ENCODE measurements at regions not wholly inside any gene's neighbourhood (a gene's known extent, or its start where the extent isn't known, plus 50 kb on each side); places are given as distances from the start of the nearest gene placed in this dataset.
"Not testable (repeated sequence)": the region's sequence is repeated elsewhere in the genome, so short reads cannot be mapped to it uniquely, and the experiment has no call there.

DNA sequence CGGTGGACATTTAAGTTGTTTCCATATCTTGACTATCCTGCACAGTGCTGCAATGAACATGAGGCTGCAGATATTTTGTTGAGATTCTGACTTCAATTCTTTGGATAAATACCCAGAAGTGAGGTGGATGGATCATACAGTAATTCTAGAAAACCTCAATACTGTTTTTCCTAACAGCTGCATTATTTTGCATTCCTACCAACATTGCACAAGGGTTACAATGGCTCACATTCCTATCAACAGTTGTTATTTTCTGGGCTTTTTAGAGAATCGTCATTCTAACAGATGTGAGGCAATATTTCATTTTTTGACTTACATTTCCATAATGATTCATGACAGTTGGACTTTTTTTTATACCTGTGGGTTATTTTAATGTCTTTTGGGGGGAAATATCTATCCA, 716.9 kb upstream of the ANO3 start:
- no peak for DNase-seq (ENCODE audit: low spot score)

DNA sequence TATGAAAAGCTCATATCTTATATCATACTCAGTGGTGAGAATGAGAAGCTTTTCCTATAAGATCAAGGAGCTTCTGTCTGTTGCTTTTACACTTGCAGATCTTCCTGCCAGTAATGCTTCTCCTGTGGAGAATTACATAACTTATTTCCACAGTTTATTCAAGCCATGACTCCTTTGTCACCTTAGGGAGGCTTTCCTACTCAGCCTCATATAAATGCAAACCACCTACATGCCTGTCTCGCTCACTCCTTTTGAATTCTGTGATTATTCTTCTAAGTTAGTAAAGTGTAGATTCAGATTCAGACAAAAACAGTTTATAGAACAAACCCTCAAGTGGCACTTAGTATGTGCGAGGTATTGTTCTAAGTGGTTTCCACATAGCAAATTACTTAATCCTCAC, 716.1 kb upstream of the ANO3 start:
- DNase-seq (ENCODE audit: low spot score) = no peak

GRCh38 chr11:25625094-25625493, 706.8 kb upstream of the ANO3 start:
- DNase-seq (ENCODE audit: low spot score) = no peak

GRCh38 chr11:25628030-25628429, 703.9 kb upstream of the ANO3 start:
- no peak for DNase-seq (ENCODE audit: low spot score)

- DNase-seq (ENCODE audit: low spot score) = no peak
Observed at GRCh38 chr11:25633230-25633629, 698.7 kb upstream of the ANO3 start.

DNA sequence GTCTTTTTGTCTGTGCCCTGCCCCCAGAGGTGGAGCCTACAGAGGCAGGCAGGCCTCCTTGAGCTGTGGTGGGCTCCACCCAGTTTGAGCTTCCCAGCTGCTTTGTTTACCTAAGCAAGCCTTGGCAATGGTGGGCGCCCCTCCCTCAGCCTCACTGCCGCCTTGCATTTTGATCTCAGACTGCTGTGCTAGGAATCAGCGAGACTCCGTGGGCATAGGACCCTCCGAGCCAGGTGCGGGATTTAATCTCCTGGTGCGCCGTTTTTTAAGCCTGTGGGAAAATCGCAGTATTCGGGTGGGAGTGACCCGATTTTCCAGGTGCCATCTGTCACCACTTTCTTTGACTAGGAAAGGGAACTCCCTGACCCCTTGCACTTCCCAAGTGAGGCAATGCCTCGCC, 682.7 kb upstream of the ANO3 start:
- not testable (repeated sequence) for DNase-seq (ENCODE audit: low spot score)

DNA sequence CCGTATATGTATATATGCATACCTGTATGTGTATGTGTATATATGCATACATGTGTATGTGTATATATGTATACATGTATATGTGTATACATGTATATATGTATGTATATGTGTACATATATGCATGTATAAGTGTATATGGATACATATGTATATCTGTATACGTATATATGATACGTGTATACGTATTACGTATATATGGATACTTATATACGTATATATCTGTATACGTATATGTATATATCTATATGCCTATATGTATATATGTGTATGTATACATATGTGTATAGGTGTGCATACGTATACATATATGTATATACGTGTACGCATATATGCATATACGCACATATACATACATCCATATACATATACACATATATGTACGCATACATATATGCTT, 681.6 kb upstream of the ANO3 start:
- no peak for DNase-seq (ENCODE audit: low spot score)

GRCh38 chr11:25655636-25656035, 676.3 kb upstream of the ANO3 start:
- DNase-seq (ENCODE audit: low spot score) = no peak

DNA sequence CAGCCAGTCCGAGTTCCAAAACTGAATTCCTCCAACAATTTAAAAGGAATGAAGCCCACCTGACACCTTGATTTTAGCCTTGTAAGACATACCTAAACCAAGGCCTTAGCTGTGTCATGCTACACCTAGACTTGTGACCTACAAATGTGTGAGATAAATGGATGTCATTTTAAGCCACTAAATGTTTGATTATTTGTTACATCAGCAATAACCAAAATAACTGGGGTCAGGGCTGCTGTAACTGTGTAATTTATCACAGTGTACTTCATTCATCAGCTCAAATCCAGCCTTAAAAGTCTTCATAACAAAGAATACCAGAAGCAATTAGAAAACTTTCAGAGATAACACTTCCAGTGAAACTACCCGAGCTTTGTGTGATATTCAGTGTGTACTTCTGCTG, 673.0 kb upstream of the ANO3 start:
- no peak for DNase-seq (ENCODE audit: low spot score)

- DNase-seq (ENCODE audit: low spot score) = no peak
Observed at GRCh38 chr11:25659706-25660105, 672.2 kb upstream of the ANO3 start.

DNA sequence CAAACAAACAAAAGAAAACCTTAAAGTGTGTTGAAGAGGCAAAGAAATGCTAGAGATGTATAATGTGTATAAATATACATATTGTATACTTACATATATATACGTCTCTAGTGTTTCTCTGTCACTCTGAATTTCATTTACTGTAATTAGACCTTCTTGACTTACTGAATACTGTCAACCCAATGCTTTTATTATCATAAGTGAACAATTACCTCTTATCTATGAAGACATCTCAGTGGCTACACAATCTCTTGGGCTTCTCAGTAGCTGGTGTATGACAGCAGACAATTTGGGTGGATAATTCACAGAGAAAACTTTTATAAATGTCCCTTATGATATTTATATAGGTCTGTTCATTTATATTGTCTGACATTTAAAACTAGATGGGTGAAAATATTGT, 664.1 kb upstream of the ANO3 start:
- DNase-seq (ENCODE audit: low spot score) = no peak

GRCh38 chr11:25691959-25692358, 640.0 kb upstream of the ANO3 start:
- DNase-seq (ENCODE audit: low spot score) = no peak

GRCh38 chr11:25702417-25702816, 629.5 kb upstream of the ANO3 start:
- DNase-seq (ENCODE audit: low spot score) = no peak

- no peak for DNase-seq (ENCODE audit: low spot score)
Observed at GRCh38 chr11:25710975-25711374, 621.0 kb upstream of the ANO3 start.

GRCh38 chr11:25727944-25728343, 604.0 kb upstream of the ANO3 start:
- DNase-seq (ENCODE audit: low spot score) = no peak

DNA sequence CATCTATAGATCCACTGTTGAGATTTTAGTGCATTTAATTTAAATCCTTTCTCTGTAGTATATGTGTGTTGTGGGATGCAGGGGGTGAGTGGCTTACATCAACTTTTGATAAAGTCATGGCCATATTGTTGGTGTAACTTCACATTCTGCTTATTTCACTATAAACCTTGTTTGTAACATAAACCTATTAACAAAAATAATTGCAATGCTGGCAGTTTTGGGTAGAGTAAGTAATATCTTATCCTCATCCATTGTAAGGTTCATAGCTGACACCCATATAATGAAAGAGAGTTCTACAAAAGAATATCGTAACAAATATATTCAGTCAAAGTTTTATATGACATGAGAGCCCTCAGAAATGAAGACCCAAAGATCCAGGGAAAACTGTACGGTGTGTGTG, 601.7 kb upstream of the ANO3 start:
- DNase-seq (ENCODE audit: low spot score) = no peak

DNA sequence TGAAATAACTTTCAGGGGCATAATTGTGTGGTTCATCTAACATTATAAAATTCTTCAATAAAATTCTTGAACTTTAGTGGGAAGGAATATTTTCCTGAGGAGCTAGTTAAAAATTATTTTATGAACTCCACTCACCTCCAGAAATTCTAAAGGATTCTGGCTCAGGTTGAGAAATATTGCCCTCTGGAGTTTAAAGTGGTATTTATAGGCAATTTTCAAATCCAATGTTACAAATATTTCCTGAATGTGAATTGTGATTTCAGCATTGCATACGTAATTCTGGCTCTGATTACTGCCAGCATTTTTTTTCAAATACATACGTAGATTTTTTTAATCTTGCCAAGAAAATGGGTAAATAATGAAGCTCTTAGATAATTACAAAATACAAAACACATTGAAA, 598.2 kb upstream of the ANO3 start:
- DNase-seq (ENCODE audit: low spot score) = no peak

GRCh38 chr11:25734591-25735211, 597.2 kb upstream of the ANO3 start:
- DNase-seq (ENCODE audit: low spot score) = no peak

- no peak for DNase-seq (ENCODE audit: low spot score)
Observed at GRCh38 chr11:25737071-25737675, 594.8 kb upstream of the ANO3 start.

DNA sequence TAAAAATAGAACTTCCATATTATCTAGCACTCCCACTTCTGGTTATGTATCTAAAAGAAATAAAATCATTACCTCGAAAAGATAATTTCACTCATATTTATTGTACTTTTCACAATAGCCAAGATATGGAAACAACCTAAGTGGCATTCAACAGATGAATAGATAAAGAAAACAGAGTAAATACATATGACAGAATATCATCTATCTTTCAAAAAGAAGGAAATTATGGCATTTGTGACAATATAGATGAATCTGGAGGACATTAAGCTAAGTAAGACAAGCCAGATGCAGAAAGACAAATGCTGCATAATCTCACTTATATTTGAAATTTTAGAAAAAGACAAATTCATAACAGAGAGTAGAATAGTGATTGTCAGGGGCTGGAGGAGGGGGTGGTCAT, 590.0 kb upstream of the ANO3 start:
- DNase-seq (ENCODE audit: low spot score) = no peak

DNA sequence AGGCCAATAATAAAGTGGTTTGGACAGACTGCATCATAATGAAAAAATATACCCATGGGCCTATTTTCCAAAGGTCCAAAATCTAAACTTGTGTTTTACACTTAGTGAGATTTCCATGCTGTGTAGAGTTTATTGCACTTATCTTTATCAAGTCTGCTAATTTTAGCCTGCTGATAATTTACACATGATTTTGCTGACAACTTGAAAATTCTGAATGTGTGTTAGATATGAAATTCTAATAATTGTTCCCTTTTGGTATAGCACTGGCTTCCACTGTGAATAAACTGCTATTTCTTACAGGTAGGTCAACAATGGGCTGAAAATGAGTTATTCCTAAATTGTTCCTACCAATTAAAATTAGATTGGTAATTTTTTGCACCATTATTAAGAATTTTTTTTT, 589.1 kb upstream of the ANO3 start:
- DNase-seq (ENCODE audit: low spot score) = no peak

DNA sequence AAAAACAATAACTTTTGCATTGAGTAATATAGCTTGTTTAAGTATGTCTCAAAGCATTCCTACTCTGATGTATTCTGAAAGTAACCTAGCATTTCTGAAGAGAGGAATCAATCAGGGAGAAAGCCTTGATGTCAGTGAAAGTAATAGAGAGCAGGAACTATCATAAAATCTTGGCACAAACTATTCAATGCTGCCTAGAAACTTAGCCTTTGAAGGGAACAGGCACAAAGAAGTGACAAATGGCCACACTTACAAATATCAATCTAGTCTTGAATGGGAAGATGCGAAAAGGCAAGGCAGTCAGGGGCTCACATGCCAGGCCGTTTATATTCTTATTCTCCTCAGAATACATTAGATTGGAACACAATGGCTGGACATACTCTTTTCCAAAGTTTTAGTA, 576.5 kb upstream of the ANO3 start:
- no peak for DNase-seq (ENCODE audit: low spot score)

DNA sequence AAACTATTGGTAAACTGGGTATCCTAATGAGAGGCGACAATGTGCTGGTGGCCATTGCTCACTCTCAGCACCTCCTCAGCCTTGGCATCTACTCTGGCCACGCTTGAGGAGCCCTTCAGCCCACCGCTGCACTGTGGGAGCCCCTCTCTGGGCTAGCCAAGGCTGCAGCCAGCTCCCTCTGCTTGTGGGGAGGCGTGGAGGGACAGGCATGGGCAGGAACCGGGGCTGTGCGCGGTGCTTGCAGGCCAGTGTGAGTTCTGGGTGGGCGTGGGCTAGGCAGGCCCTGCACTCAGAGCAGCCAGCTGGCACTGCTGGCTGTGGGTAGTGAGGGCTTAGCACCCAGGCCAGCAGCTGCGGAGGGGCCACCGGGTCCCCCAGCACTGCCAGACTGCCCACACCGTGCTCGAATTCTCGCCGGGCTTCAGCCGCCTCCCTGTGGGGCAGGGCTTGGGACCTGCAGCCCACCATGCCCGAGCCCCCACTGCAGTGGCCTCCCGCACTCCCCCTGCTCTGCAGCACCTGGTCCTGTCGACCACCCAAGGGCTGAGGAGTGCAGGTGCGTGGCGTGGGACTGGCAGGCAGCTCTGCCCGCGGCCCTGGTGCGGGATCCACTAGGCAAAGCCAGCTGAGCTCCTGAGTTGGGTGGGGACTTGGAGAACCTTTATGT, 575.9 kb upstream of the ANO3 start:
- no peak for DNase-seq (ENCODE audit: low spot score)

GRCh38 chr11:25758145-25758661, 573.7 kb upstream of the ANO3 start:
- DNase-seq (ENCODE audit: low spot score) = no peak
